Stimulated activated CD4-positive, alpha-beta T cell treated with anti-CD3 and anti-CD28 coated beads, Interleukin-2, amount 100 ng/mL, for 24 hours (primary cell): ENCODE measurements at regions not wholly inside any gene's neighbourhood (a gene's known extent, or its start where the extent isn't known, plus 50 kb on each side); places are given as distances from the start of the nearest gene placed in this dataset.

Experiments used
- DNase-seq, 2 donors: peaks; one replicate each; pipeline ENCODE4 v3.0.0-alpha.2; 2020

DNA sequence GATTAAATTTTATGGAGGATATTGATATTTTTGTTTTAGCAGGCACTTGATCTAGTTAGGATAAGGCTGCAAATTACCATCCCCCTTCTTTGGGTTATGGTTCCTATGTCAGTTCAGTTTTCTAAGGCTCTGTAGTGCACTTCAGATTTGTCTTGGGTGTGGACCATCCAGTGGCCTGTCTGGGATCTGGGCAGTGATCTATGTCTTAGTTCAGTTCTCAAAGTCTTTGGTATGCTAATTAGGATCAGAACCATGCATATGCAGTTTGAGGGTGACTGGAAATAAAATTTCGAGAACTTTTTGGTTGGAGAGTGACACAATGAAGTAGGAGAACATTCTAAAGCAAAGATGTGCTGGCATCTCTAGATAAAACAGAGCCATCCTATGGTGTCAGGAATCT is 388.2 kb downstream of the MID1IP1 start:
- no peak for DNase-seq

DNA sequence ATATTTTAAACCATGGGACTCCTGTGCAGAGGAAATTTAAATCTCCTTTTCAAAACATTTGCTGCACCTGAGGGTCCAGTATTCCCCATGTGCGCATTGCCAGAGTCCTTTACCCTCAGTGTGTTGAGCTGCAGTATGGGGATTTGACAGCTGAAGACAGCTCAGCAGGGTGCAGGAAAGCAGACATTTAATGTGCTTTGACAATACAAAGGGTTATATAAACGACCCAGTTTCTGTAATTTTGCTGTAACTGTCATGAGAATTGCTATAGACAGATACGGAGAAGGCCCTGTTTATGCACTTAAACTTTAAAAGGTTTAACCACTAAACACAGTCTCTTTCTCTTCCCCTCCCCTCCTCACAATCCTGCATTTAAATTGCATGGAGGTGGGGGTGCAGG is 393.4 kb downstream of the MID1IP1 start:
- DNase-seq, result no peak

DNA sequence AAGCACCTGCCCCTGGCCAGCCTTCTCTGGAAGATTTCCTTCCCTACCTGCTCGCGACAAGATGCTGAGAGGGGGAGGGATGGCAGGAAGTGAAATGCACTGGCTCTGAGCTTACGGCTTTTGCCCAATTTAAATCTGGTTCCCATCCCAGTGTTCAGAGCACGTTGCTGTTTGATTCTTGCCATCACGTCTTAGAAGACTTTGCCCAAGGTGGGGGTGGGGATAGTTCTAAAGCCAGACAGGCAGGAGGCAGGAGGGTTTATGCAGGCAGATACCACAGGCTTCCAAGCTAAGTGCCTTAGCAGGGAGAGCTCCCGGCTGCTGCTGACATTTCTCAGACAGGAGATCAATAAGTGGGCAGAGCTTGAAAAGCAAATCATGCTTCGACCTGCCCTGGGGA is 393.9 kb downstream of the MID1IP1 start:
- DNase-seq, result no peak

DNA sequence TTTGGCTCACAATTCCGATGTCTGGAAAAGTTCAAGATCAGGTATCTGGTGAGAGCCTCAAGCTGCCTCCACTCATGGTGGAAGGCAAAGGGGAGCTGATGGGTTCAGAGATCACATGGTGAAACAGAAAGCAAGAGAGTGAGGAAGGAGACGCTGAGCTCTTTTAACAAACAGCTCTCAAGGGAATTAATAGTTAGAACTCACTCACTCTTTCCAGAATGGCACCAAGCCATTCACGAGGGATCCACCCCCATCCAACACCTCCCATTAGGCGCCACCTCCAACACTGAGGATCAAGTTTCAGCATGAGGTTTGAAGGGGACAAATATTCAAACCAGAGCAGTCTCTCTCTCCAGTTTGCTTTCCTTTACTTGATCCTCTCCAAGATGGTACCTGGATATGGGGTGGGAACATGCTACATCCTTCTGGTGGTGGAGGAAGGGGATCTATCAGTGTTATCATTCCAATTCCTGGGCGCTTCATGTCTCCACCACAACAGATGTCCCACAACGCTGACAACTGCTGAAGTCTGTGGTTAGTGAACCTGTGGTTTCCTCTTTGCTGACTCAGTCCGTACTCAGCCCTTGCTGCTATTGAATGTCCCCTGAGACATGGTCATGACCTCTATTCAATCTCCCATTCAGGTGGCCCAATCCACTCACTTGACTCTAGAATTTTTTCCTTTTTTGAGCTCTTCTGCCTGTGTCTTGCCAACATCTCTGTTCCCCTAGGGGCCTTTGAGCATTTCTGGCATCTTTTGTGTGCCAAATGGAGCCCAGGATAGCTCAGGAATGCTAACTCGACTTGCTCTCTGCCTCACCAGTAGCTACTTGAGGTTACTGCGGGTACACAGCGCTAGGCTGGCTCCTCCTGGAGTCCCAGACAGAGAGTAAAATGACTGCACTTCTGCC is 395.2 kb downstream of the MID1IP1 start:
- DNase-seq, result peak; percentile 38 to 44

DNA sequence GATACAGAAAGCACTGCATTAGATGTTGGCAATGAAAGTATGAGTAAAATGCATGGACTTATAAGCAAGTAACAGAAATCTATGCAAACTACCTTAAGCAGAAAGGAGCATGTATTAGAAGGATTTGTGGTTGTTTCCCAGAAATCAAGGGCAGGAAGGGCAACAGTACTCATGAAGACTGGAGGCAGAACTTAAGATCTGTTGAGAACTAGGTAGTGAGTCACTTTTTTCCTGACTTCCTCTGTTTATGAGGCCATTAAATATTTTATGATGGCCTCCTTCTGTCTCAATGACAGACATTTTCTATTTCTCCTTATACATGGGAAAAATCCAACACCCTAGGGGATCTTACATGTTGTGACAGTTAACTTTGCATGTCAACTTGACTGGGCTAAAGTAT is 398.2 kb downstream of the MID1IP1 start:
- no peak for DNase-seq

DNA sequence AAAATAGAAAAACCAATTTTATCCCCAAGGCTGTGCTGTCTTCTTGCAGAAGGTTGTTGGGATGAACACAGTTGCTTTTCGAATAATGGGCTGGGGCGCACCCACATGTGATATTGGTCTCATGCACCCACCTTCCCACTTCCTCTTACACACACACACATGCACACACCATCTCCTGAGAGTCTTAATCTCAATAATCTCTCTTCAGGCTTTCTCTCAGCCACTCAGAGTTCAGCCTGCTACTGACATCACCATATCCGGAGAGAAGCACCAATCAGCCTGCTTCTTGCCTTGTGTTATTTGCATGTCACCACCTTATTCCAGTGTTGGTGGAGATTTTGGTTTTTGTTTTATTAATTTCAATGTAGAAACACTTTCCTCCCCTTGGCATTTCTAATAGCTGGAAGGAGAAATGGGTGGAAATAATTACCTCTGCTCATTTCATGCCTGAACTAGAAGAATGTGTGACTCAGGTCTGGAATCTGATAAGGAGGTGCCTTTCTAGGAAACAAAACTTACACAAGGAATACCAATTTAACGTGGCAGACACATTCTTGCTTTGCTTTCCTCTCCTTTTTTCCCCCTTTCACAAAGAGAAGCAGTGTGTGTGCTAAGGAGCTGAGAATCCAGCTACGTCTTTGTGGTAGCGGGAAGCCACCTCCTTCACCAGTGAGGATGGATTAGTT is 400.2 kb downstream of the MID1IP1 start:
- peak in 1 of 2 donors; percentile 17 for DNase-seq

DNA sequence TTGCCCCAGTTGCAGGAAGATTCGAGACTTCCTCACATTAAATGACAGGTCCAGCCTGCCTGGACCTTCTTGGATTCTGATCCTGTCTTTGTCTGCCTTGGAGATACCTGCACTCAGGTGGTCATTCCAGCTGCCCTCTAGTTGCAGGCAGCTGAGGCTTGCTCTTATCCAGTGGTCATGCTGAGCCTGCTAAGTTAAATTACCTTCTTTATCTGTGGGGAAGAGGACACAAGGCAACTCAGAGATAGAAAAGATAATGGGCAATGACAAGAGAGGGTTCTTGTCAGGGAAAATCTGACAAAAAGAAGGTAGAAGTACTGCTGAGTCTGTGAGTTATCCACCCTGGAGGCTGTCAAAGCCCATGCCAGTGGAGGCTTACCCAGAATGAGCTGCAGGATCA is 401.4 kb downstream of the MID1IP1 start:
- DNase-seq, result no peak

DNA sequence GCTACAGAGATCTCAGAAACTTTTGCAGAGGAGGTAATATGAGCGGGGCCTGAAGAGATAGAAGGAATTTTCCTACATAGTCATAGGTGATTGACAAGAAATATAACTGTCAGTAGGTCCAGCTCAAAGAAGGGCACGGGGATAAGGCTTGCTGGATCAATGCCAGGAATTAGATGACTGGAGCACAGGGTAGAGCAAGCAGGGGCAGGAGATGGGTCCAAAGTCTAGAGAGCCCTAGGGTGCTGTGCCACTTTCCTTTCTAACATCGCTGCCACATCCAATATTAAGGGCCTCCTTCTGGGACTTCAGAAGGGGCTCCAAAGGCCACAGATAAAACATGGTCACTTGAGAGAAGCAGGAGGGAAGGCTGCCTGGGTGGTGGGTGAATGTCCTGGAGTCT is 402.2 kb downstream of the MID1IP1 start:
- DNase-seq, result no peak

DNA sequence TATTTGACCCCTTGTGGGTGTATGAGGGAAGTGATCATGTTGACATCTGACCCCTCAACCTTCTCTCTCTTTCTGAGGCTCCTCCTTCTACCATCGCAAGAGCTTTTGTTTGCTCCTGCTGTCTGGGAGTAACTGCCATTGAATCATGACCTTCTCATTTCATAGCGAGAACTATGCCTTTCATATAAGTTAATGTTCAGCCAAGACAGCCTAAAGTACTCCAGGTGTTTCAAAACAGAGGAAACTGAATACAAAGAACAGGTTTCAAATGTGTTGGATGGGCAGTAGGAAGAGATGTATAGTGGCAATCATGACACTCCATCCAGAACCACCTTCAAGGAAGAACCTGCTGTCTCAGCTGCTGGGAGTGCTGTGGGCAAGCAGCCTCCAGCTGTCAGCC is 403.1 kb downstream of the MID1IP1 start:
- DNase-seq, result no peak

DNA sequence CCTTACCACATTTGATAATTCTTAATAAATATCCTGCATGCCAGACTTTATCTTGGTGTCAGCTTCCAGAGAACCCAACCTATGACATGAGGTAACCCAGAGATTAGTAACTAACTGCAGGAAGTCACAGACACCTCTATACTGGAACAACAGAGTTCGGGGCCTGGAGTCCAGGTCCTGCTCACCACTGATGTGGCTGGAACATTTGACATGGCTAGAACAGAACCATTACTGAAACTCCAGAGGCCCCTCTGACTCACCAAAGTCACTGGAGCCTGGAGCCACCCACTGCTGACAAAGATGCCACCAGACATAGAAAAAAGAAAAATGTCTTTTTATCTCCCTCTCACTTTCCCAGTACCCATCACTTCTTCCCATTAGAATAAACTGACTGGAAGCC is 403.7 kb downstream of the MID1IP1 start:
- DNase-seq, result peak; percentile 54 to 58

DNA sequence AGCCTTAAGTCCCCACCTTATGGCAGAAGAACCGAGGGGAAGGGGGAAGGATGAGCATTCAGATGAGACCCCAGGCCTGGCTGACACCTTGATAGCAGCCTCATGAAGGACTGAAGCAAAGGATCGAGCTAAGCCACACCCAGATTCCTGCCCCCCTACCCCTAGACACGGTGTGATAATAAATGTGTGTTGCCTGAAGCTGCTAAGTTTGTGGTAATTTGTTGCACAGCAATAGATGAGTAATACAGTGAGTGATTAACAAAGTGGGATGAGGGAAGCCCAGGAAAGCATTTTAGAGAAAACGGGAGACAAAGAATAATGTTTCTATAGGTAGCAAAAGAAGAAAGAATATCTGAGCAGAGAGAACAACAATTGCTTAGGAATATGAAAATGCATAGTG is 404.2 kb downstream of the MID1IP1 start:
- no peak for DNase-seq

DNA sequence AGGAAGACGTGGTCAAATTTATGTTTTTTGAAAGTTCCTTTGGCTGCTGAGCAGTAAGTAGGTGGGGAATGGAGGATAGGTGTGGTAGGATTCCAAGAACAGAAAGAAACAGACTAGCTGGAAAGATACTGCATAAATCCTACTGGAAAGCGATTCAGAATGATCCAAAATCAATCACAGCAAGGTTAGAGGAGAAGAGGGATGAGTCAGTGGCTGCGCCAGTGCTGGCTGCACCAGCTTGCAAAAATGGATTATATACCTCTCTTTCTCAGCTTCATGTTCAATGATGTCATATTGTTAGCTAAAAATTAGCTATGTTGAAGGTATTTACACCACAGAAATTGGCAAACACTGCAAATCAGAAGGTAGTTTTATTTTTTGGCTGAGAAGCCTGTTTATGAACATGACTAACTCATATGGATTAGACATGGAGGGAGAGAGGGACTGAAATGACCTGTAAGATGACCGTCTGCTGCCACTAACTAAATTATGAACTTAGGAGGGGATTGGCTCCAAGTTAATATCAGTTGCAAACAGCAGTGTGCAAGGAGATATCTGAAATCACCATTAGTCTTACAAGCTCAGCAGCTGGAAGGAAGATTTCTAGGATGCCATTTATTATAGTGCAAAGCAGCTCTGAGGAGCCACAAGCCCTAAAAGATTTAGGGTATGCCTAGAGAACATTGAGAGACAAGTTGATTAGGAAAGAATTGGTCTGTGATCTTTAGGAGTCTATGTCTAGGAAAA is 405.3 kb downstream of the MID1IP1 start:
- no peak for DNase-seq

DNA sequence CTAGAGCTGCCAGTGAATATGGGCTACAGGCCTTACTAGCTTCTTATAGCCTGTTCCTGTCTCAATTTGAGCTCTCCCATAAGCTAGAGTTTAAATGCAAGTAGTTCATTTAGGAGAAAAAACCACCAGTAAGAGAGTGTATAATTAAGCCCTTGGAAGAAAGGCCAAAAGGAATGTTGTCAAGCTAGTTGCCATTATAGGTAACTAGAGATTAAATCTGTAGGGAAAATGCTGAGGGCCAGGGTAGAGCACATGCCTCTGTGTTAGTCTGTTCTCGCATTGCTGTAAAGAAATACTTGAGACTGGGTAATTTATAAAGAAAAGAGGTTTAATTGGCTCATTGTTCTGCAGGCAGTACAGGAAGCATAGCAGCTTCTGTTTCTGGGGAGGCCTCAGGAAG is 410.2 kb downstream of the MID1IP1 start:
- DNase-seq, result no peak

DNA sequence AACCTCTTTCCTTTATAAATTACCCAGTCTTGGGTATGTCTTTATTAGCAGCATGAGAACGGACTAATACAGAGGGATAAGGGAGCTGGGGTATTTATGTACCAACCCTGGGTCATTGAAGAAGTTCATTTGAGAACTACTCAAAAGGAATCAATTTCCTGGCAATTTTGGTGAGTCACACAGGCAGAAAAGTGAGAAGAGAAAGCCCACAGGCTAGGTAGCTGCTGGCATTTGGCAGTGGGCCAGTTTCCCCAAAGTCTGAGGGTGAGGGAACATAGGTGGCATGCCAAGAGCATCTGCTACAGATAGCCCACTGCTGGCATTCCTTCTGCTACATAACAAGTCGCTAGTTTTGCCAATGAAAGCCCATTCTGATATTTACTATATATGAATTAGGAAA is 411.2 kb downstream of the MID1IP1 start:
- DNase-seq, result peak; percentile 42 to 55

DNA sequence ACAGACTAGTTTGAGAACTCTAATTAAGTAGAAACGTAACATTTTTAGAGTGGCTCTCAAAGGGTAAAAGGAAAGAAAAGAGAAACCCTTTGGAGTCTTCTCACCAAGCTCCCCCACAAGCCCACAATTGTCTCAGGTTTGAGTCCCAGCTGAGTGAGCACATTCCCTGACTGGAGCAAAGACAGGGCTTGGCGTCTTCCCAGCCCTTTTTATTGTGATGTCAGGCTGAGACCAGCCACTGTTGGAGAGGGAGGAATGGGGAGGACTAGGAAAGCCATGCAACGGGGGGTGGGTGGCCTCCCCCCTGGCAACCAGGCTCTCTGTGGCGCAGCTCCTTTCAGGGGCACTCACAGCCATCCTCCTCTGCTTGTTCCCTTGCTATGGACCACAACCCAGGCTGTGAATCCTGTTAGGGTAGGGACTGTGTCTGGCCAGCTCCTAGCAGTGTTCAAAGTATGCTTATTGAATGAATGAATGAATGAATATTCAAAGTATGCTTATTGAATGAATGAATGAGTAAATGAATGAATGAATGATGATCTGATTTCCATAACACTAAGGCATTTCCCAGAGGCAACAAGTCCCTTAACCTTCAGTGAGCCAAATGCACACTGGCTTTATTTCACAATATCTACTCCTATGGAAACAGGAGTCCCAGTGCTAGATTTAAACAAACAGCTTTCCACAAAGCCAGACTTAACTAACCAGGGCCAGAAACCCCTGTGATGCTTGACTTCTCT is 413.3 kb downstream of the MID1IP1 start:
- no peak for DNase-seq

DNA sequence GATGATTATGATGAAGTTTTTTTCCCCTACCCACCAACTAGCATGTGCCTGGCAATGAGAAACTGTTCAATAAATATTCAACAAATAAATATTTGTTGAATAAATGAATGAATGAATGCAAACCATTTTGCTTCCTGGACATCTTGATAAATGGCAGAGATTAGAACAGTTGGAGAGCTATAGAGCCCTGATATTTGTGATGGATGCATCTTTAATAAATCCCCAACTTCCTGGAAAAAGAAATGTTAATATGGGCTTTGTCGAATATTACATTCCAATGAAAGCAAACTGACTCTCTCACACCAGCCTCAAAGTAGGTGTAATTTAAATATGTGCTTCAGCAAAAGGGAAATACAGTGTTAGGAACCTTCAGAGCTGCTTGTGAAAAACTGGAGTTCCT is 419.7 kb downstream of the MID1IP1 start:
- no peak for DNase-seq

DNA sequence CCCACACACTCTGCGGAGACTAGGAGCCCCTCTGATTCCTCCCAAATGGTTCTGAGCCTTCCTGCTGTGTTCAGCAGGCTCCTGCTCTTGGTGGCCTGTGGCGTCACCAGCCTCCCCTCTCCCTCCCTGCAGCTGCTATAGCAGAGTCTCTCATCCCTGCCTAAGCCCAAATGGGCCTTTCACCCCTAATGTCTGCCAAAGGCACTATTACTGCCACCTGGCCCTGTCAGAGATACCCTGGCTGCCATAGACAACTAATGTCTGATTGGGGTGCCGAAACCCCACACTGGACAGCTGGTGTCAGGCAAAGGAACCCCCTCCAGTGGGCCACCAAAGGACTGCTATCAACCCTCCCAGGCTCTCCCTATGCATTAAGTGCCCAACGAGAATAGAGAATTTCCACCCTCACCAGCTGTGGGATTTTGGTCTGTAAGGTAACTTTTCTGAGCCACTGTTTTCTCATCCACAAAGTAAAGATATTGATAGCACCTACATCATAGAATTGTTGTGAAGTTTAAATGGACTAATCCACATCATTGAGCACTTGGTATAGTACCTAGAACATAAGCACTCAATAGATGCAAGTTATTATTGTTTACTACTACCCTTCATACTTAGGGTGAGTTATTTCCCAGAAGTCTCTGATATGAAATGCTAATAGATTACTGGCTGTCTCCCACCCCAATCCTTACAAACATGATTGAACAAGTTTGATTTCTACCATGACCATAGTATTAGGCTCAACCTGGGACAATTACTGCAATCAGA is 421.3 kb downstream of the MID1IP1 start:
- DNase-seq, result no peak

DNA sequence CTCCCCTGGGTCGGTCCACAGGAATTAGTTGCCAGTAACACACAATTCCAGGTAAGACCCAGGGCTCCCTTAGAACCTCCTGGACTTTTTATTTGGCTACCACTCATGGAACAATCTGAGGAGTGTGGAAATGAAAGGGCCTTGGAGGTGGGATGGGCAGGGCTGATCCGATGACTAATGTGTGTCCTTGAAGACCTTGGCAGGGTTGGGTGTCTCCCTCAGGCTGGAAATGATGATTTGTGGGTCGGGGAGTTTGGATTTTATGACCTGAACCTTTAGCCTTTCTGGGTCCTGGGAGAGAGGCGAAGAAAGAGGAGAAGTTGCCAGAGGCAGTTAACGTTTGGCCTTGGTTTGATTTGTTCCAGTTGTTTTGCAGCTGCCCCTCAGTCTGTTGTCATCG is 425.0 kb downstream of the MID1IP1 start:
- DNase-seq, result no peak

DNA sequence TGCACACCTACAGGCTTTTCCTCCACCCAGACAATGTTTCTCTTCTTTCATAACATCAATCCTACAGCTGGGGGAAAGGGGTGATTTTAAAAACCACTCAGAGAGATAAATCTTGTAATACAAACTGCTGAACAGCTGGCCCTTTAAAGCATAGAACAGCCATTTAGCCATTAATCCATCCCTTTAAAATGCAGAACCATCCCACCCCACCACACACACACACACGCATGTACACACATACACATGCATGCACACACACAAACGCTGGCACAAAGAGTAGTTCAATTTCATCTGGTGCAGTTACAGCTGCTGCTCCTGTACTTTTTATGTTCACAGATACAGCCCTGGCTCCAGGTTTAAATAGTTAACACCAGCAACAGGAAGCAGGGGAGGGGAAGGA is 426.1 kb downstream of the MID1IP1 start:
- DNase-seq, result no peak

DNA sequence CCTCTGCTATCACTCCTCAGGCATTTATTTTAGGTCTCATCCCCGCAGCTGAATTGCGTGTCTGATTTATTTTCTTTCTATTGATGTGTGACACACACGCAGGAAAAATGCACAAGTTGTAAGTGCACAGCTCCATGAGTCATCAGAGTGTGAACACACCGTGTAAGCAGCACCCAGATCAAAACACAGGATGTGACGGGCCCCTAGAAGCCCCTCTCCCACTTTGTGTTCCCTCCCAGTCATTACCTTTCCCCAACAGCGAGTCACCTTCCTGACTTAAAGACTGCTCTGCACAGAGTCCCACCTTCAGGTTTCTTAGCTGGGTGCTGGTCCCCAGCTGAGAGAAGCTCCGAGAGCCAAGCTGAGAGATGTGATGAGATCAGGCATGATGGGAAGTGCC is 436.7 kb downstream of the MID1IP1 start:
- DNase-seq, result peak in 1 of 2 donors; percentile 17

DNA sequence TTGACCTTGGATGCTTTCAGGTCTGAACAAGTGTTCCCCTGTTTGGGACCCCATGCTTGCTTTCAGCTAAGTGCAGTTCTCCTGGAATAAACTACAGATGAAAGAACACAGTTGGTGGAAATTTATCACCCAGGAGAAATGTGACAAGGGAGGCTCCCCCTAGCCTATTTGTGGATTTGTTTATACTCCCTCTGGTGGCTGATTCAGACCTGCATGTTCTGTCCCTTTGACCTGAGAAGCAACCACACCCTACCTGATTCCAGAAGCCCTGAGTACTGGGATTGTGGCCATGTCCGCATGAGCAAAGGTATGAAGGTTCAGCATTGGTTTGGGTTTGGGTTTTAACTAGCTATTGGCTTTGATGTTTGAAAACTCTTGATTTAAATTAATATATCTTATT is 440.9 kb downstream of the MID1IP1 start:
- DNase-seq, result no peak

DNA sequence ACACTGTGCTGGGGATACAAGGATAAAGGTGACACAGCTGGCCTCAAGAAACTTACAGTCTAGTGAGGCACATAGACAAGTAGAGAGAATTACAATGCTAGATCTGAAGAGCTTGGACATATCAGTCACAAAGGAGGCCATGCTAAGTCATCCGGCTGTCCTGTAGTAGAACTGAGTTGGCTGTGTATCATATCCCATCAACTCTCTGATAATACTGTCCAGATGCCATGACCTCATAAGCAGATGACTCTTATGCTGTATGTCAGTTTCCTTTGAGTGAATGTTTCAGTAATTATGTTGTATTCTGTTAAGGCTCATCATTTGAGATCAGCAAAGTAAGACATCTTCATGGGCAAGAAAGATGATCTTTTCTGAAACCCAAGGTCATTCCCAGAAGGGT is 442.9 kb downstream of the MID1IP1 start:
- DNase-seq, result no peak
